ENCODE measurements at regions not wholly inside any gene's neighbourhood (a gene's known extent, or its start where the extent isn't known, plus 50 kb on each side); places are given as distances from the start of the nearest gene placed in this dataset.

DNA sequence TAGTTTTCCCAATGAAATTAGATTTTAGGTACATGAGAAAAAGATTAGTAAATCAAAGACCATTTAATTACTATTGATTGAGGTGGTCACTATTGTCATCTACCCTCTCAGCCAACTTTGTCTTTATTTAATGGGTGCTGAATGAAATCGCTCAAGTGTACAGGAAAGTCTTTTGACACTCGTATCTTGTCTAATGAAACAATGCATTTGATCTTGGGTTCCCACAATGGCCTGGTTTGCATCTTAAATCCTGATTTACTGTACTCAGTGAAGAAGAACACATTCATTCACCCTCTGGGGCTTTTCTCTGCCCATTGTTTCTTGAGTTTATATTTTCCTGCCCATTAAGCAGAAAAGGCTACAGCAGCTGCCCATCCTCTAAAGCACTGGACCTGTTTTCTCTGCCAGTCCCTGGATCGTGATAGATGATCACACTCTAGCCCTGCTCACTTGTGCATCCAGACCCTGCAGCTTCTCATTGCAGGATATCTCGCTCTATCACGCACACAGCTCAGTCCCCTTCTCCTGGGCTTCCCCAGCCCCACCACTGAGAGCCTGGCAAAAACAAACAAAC is 1369.3 kb downstream of the AACS start:
- Mint-ChIP-seq H3K27me3 (no peaks in the 10 kb centered on the region), H3K27ac (no peak overlapping the region), H3K9me3 (ENCODE audit: insufficient read depth) (peaks cover 6% of the 10 kb centered on the region), H3K4me3 (no peak overlapping the region), H3K4me1 (no peaks in the 10 kb centered on the region)
- ATAC-seq (ENCODE audit: low read depth) (no peak), DNase-seq (no peak)
- Histone ChIP-seq H2AFZ (ENCODE audit: insufficient read depth, low read depth, low read length, poor library complexity, severe bottlenecking) (no peak overlapping the region), H3K9me3 (ENCODE audit: control extremely low read depth in 1 of 3, control insufficient read depth in 2 of 3, insufficient read depth in 1 of 3, low read length in 2 of 3) (peaks cover 0 to 3% (median 0%) of the 10 kb centered on the region in 3 donors), H3K4me3 (ENCODE audit: control extremely low read depth in 1 of 5, extremely low read depth in 1 of 5, insufficient read depth in 1 of 5, low read depth in 2 of 5, low read length in 4 of 5) (no peak overlapping the region), H3K27ac (ENCODE audit: low read length in 2 of 2) (no peak overlapping the region), H3K9ac (ENCODE audit: low read length) (no peak overlapping the region), H3K36me3 (replicated peaks in 1 of 2; ENCODE audit: control extremely low read depth in 1 of 2, control insufficient read depth in 1 of 2, extremely low read depth in 1 of 2, insufficient read depth in 2 of 2, low read length in 1 of 2) (no peaks in the 10 kb centered on the region), H3K4me1 (ENCODE audit: control insufficient read depth in 2 of 2, insufficient read depth in 2 of 2, low read length in 2 of 2) (no peaks in the 10 kb centered on the region), H3K79me2 (ENCODE audit: control insufficient read depth, insufficient read depth, low read length) (no peaks in the 10 kb centered on the region), H3K4me2 (replicated peaks; ENCODE audit: low read depth, low read length, poor library complexity, severe bottlenecking) (no peak overlapping the region), H4K20me1 (ENCODE audit: control insufficient read depth, insufficient read depth, low read length, poor library complexity, severe bottlenecking) (no peaks in the 10 kb centered on the region), H3K27me3 (replicated peaks in 1 of 4; ENCODE audit: control extremely low read depth in 1 of 4, control insufficient read depth in 3 of 4, insufficient read depth in 4 of 4, low read length in 3 of 4) (no peaks in the 10 kb centered on the region)
- intact Hi-C loops (cut with micrococcal nuclease), result no loop called here
- POLR2A ChIA-PET, result no interaction called here
- 87% methylated on average over 5 of the region's 5 CpGs for WGBS (ENCODE audit: insufficient coverage)
- TF ChIP-seq, protein P1, sequence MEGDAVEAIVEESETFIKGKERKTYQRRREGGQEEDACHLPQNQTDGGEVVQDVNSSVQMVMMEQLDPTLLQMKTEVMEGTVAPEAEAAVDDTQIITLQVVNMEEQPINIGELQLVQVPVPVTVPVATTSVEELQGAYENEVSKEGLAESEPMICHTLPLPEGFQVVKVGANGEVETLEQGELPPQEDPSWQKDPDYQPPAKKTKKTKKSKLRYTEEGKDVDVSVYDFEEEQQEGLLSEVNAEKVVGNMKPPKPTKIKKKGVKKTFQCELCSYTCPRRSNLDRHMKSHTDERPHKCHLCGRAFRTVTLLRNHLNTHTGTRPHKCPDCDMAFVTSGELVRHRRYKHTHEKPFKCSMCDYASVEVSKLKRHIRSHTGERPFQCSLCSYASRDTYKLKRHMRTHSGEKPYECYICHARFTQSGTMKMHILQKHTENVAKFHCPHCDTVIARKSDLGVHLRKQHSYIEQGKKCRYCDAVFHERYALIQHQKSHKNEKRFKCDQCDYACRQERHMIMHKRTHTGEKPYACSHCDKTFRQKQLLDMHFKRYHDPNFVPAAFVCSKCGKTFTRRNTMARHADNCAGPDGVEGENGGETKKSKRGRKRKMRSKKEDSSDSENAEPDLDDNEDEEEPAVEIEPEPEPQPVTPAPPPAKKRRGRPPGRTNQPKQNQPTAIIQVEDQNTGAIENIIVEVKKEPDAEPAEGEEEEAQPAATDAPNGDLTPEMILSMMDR (IDR thresholded peaks at IDR 0.05), result no peak
- TF ChIP-seq EZH2 (IDR thresholded peaks at IDR 0.05; ENCODE audit: borderline replicate concordance, insufficient read depth, low read depth, low read length, poor library complexity, severe bottlenecking), result no peak
- CTCF ChIA-PET, result no interaction called here

DNA sequence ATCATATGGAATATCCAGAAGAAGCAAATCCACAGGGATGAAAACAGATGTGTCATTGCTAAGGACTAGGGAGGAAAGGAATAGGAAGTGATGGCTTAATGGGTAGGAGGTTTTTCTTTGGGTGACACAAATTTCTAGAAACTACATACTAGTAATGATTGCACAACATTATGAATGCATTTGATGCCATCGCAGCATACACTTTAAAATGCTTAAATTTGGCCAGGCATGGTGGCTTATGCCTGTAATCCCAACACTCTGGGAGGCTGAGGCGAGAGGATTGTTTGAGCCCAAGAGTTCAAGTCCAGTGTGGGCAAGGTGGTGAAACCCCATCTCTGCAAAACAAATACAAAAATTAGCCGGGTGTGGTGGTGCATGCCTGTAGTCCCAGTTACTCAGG is 1370.8 kb downstream of the AACS start:
- H3K4me2 ChIP-seq (replicated peaks; ENCODE audit: low read depth, low read length, poor library complexity, severe bottlenecking), result no peak overlapping the region
- Mint-ChIP-seq H3K27ac (no peak overlapping the region), H3K4me3 (no peak overlapping the region), H3K4me1 (no peaks in the 10 kb centered on the region), H3K27me3 (no peaks in the 10 kb centered on the region), H3K9me3 (ENCODE audit: insufficient read depth) (no peaks in the 10 kb centered on the region)
- H2AFZ ChIP-seq (ENCODE audit: insufficient read depth, low read depth, low read length, poor library complexity, severe bottlenecking), result no peak overlapping the region
- TF ChIP-seq, protein P1 (IDR thresholded peaks at IDR 0.05), result no peak
- no peak for TF ChIP-seq EZH2 (IDR thresholded peaks at IDR 0.05; ENCODE audit: borderline replicate concordance, insufficient read depth, low read depth, low read length, poor library complexity, severe bottlenecking)
- H3K4me3 ChIP-seq (ENCODE audit: control extremely low read depth in 1 of 5, extremely low read depth in 1 of 5, insufficient read depth in 1 of 5, low read depth in 2 of 5, low read length in 4 of 5), result no peak overlapping the region
- intact Hi-C loops (cut with micrococcal nuclease), result no loop called here
- no peaks in the 10 kb centered on the region for H3K4me1 ChIP-seq (ENCODE audit: control insufficient read depth in 2 of 2, insufficient read depth in 2 of 2, low read length in 2 of 2)
- no peak overlapping the region for H3K27ac ChIP-seq (ENCODE audit: low read length in 2 of 2)
- DNase-seq (no peak), ATAC-seq (ENCODE audit: low read depth) (no peak)
- H3K79me2 ChIP-seq (ENCODE audit: control insufficient read depth, insufficient read depth, low read length), result no peaks in the 10 kb centered on the region
- ChIA-PET CTCF (no interaction called here), POLR2A (no interaction called here)
- H3K9ac ChIP-seq (ENCODE audit: low read length), result no peak overlapping the region
- H4K20me1 ChIP-seq (ENCODE audit: control insufficient read depth, insufficient read depth, low read length, poor library complexity, severe bottlenecking), result no peaks in the 10 kb centered on the region
- no peaks in the 10 kb centered on the region for H3K36me3 ChIP-seq (replicated peaks in 1 of 2; ENCODE audit: control extremely low read depth in 1 of 2, control insufficient read depth in 1 of 2, extremely low read depth in 1 of 2, insufficient read depth in 2 of 2, low read length in 1 of 2)
- H3K27me3 ChIP-seq (replicated peaks in 1 of 4; ENCODE audit: control extremely low read depth in 1 of 4, control insufficient read depth in 3 of 4, insufficient read depth in 4 of 4, low read length in 3 of 4), result no peaks in the 10 kb centered on the region
- H3K9me3 ChIP-seq (ENCODE audit: control extremely low read depth in 1 of 3, control insufficient read depth in 2 of 3, insufficient read depth in 1 of 3, low read length in 2 of 3), result peaks cover 0 to 3% (median 0%) of the 10 kb centered on the region in 3 donors
- 80% methylated on average over 1 of the region's 3 CpGs for WGBS (ENCODE audit: insufficient coverage)

Measured in B cell (primary cell).